SK-N-MC (cell line): ENCODE measurements at regions not wholly inside any gene's neighbourhood (a gene's known extent, or its start where the extent isn't known, plus 50 kb on each side); places are given as distances from the start of the nearest gene placed in this dataset.
"Not testable (repeated sequence)": the region's sequence is repeated elsewhere in the genome, so short reads cannot be mapped to it uniquely, and the experiment has no call there.

Experiments used
- DNase-seq: peaks from one replicate; pipeline ENCODE4 v3.0.0-alpha.2; 2011; ENCODE audit warnings: low read depth, low spot score
- H3K27ac ChIP-seq: fragments of 200-600 bp; sonication (generic); 2 replicates; pipeline ENCODE4 v1.5.1; 2016; ENCODE audit warnings: mixed run types
- H3K36me3 ChIP-seq: fragments of 200-600 bp; sonication (generic); 2 replicates; pipeline ENCODE4 v1.6.1; 2017; ENCODE audit warnings: antibody characterized with exemption, low read length, mixed read lengths; ENCODE audit not compliant: insufficient read depth
- H3K4me3 ChIP-seq: fragments of 200-600 bp; sonication (generic); 2 replicates; pipeline ENCODE4 v1.5.1; 2016
- H3K9ac ChIP-seq: fragments of 200-600 bp; sonication (generic); 2 replicates; pipeline ENCODE4 v1.8.0; 2017; ENCODE audit warnings: mixed run types, mixed read lengths; ENCODE audit not compliant: insufficient read length
- H3K9me3 ChIP-seq: fragments of 200-600 bp; sonication (generic); 2 replicates; pipeline ENCODE4 v1.6.1; 2017; ENCODE audit warnings: low read depth, mild to moderate bottlenecking, antibody characterized with exemption, low read length, moderate library complexity, mixed read lengths
- EZH2 ChIP-seq: fragments of 200-600 bp; sonication (generic); IDR thresholded peaks from one replicate; pipeline ENCODE4 v1.6.1; 2017; ENCODE audit warnings: antibody characterized with exemption
- FOXP2 ChIP-seq: optimal IDR thresholded peaks from 2 replicates; pipeline ENCODE3; 2011; ENCODE audit warnings: mild to moderate bottlenecking, moderate library complexity; ENCODE audit not compliant: insufficient read depth; ENCODE audit errors: extremely low read length, control extremely low read depth
- POLR2AphosphoS5 ChIP-seq: IDR thresholded peaks from 2 replicates; pipeline ENCODE4 v1.6.1; 2012; ENCODE audit warnings: mild to moderate bottlenecking, low read depth, low read length, borderline replicate concordance

DNA sequence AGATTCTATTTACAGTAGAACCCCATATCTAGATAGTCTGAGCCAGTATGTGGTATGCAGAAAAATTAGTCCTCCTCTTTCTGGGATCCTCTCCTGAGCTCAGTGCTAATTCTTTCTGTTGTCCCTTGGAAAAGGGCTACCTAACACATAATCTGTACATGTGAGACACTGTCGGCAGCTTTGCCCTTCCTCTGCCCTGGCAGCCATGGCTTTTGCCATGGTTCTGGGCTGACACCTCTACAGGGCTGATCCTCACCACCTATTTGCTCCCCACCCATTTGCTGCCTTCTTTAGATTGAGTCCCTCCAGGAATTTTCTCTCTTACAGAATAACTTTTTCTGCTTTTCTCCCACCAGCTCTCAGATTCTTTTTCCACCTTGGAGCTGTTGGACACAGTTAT lies 64.7 kb upstream of the MAP9 start:
- Histone ChIP-seq H3K9me3 (no peaks in the 10 kb centered on the region), H3K9ac (no peak overlapping the region), H3K36me3 (no peaks in the 10 kb centered on the region), H3K4me3 (no peak overlapping the region), H3K27ac (no peak overlapping the region)
- DNase-seq, result no peak
- TF ChIP-seq FOXP2, result no peak
- no peak for TF ChIP-seq POLR2AphosphoS5
- TF ChIP-seq EZH2, result no peak

DNA sequence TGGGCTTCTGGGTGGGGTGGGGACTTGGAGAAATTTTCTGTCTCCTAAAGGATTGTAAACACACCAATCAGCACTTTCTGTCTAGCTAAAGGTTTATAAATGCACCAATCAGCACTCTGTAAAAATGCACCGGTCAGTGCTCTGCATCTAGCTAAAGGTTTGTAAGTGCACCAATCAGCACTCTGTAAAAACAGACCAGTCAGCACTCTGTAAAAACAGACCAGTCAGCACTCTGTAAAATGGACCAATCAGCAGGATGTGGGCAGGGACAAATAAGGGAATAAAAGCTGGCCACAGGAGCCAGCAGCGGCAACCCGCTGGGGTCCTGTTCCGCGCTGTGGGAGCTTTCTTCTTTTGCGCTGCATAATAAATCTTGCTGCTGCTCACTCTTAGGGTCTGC lies 63.0 kb upstream of the MAP9 start:
- not testable (repeated sequence) for H3K27ac ChIP-seq, H3K36me3 ChIP-seq, DNase-seq

DNA sequence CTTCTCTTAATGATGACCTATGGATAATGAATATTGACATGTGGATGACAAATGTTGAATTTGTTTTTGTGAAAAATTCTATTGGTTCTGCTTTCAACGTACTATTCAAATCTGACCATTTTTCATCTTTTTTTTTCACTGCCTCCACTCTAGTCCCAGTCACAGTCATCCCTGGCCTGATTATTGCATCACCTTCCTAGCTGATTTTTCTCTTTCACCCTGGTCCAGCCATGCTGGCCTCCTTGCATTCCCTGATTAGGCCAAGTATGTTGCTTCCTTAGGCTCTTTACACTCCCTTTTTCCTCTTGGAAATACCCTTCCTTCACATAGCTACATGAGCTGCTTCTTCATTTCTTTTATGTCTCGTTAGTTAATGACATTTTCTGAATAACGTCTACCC lies 58.1 kb upstream of the MAP9 start:
- Histone ChIP-seq H3K36me3 (no peaks in the 10 kb centered on the region), H3K9me3 (no peaks in the 10 kb centered on the region), H3K27ac (no peak overlapping the region), H3K4me3 (no peak overlapping the region), H3K9ac (no peak overlapping the region)
- no peak for DNase-seq
- TF ChIP-seq FOXP2 (no peak), EZH2 (no peak), POLR2AphosphoS5 (no peak)

More for the DNA sequence above, 63.0 kb upstream of the MAP9 start:
- not testable (repeated sequence) for H3K9ac ChIP-seq, H3K4me3 ChIP-seq, H3K9me3 ChIP-seq

DNA sequence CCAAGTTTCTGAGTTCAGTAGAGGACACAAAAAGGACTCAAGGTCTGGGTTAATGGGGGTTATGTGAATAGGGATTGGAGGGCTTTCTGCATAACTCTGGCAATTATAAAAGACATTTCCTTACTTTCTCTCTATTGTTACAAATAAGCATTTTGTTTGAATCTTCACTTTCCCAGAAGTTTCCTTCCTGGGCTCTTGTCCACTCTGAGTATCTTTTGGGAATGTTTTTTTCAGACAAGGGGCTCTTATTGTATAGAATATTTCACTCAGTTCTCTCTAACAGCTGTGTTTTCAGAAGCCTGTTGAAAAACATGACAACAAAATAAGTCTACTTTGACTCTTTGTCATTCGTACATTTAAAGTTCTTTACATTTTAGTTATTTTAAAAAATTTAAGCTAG lies 57.6 kb upstream of the MAP9 start:
- Histone ChIP-seq H3K4me3 (no peak overlapping the region), H3K9me3 (no peaks in the 10 kb centered on the region), H3K9ac (no peak overlapping the region), H3K36me3 (no peaks in the 10 kb centered on the region), H3K27ac (no peak overlapping the region)
- TF ChIP-seq FOXP2, result no peak
- TF ChIP-seq POLR2AphosphoS5, result no peak
- TF ChIP-seq EZH2, result no peak
- DNase-seq, result no peak

DNA sequence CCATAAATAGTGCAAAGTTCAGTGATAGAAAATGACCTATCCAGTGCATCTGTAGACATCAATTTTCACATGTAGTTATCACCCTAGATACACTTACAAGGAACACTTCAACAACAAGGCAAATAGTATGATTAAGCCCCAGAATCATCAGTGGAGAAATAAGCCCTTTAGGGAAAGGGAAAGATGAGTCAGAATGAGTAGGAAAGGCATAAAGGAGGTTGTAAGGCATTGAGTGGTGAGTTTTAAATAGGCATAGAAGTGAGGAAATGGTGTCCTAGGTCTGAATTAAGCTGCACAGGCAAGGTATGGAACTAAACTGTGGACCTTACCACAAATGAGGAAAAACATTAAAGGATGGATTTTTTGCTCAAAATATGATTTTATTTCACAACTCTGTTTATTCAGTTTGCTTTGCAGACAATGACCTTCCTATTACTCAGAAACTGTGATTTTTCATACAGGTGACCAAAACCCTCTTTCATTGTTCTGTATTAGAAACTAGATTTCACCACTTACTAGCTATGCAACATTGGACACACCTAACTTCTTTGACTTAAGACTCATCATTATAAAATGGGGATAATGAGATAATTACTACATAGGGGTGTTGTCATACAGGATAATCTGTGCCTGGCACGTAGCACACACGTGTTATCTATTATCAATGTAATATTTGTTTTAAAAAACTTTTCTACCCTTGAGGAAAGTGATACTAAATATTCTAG lies 57.0 kb upstream of the MAP9 start:
- Histone ChIP-seq H3K27ac (no peak overlapping the region), H3K36me3 (no peaks in the 10 kb centered on the region), H3K4me3 (no peak overlapping the region), H3K9ac (no peak overlapping the region), H3K9me3 (no peaks in the 10 kb centered on the region)
- TF ChIP-seq FOXP2 (no peak), EZH2 (no peak), POLR2AphosphoS5 (no peak)
- no peak for DNase-seq

DNA sequence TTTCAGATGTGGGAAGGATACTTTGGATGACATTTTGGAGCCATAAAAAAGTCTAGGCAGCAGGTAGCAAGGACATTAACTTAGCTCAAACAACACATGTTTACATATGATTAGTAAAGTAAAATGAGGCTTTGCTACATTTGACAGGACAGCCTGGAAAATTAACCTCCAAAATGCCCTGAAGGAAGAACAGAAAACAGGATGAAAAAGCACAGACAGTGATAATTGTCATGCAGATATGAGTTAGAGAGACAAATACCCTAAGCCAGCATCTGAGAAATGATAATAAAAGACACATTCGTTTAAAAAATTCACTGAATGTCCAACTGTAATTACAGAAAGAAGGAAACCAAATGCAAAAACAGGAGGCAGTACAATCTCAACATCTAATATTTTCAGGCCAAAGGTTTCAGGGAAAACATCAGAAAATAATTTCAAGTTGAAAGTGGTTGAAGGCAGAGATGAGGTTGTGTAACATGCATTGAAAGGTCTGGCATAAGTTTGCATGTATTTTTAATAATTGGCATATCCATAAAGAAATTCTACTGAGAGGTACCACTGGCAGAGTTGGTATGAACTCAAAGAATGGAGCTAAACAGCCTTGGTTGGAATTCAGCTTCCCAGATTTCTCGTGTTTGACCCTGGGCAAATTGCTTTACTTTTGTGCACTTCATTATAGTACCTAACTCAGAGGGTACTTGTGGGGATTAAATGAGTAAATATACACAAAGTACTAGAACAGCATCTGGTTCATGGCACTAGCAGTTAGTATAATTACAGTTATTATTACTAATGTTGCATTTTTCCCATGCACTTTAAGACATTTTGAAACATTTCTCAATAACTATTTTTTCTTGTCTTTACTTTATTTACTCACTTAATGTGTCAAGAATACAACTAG lies 54.4 kb upstream of the MAP9 start:
- no peak overlapping the region for H3K27ac ChIP-seq
- TF ChIP-seq POLR2AphosphoS5 (no peak), FOXP2 (no peak), EZH2 (no peak)
- H3K9ac ChIP-seq, result no peak overlapping the region
- no peaks in the 10 kb centered on the region for H3K36me3 ChIP-seq
- H3K9me3 ChIP-seq, result no peaks in the 10 kb centered on the region
- no peak for DNase-seq
- no peak overlapping the region for H3K4me3 ChIP-seq

DNA sequence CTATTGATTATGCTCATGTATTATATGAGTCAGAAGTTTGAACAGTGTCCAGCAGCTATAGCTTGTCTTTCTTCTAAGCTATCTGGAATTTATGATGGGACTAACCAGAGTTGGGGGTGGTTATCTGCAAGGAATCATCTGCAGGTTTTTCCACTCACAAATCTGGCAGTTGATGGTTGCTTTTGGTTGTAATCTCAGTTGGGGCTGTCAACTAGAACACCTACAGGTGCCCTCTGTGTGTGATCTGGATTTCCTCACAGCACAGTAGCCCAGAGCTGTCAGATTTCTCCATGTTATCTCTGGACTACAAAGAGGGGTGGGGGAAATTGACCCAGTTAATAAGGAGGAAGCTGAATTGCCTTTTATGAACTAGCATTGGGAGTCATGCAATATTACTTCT lies 51.4 kb upstream of the MAP9 start:
- Histone ChIP-seq H3K4me3 (no peak overlapping the region), H3K27ac (no peak overlapping the region), H3K36me3 (no peaks in the 10 kb centered on the region), H3K9me3 (no peaks in the 10 kb centered on the region), H3K9ac (no peak overlapping the region)
- TF ChIP-seq EZH2, result no peak
- TF ChIP-seq POLR2AphosphoS5, result no peak
- no peak for DNase-seq

DNA sequence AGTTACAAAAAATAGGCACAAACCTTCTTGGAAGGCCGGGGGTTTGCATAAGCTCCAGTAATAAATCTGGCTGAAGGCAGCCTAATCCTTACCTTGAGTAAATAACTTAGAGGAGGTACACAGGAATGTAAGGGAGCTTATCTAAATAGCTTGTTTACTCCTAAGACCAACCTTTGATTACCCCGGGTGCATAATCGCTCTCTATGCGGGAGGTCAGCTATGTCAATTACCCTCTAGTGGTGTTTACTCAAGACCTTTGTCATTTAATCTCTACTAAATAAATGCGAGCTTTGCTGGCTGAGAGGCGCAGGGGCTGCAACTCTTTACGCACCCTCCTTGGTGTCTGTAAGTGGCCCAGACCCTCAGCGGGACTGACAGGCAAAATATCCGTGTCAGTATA lies 50.2 kb upstream of the MAP9 start:
- Histone ChIP-seq H3K27ac (no peak overlapping the region), H3K4me3 (no peak overlapping the region), H3K36me3 (no peaks in the 10 kb centered on the region), H3K9me3 (no peaks in the 10 kb centered on the region), H3K9ac (no peak overlapping the region)
- no peak for TF ChIP-seq FOXP2
- no peak for TF ChIP-seq POLR2AphosphoS5
- TF ChIP-seq EZH2, result no peak
- DNase-seq, result no peak
